ENCODE measurements at regions not wholly inside any gene's neighbourhood (a gene's known extent, or its start where the extent isn't known, plus 50 kb on each side); places are given as distances from the start of the nearest gene placed in this dataset.

DNA sequence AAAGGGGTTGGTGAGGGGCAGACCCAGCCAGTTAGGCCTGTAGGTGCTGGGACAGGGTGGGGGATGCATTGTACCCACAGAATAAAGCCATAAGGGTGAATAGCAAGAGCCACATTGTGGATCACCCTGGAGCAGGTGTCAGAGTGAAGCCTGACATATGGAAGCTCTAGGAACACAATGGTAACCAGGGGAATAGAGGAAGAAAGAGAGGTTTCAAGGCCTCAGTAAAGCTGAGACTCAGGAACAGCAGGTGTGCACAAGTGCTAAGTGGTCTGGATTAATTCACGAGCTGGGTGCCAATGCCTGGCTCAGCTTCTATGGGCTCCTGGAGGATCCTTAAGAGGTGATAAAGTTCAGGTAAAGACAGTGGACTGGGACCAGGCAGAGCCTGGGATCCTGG is 323.7 kb upstream of the CTNNB1 start:
- Mint-ChIP-seq H3K27ac (ENCODE audit: unreplicated experiment) (no peak overlapping the region), H3K4me3 (ENCODE audit: unreplicated experiment) (no peak overlapping the region), H3K9me3 (ENCODE audit: unreplicated experiment) (peaks cover 5% of the 10 kb centered on the region), H3K27me3 (ENCODE audit: unreplicated experiment) (peaks cover 8% of the 10 kb centered on the region), H3K4me1 (ENCODE audit: low read depth, unreplicated experiment) (peaks cover 48% of the 10 kb centered on the region), H3K36me3 (ENCODE audit: unreplicated experiment) (no peaks in the 10 kb centered on the region)
- no peak for TF ChIP-seq CTCF (IDR thresholded peaks at IDR 0.05; ENCODE audit: partially characterized antibody, unreplicated experiment)
- no peak for DNase-seq

DNA sequence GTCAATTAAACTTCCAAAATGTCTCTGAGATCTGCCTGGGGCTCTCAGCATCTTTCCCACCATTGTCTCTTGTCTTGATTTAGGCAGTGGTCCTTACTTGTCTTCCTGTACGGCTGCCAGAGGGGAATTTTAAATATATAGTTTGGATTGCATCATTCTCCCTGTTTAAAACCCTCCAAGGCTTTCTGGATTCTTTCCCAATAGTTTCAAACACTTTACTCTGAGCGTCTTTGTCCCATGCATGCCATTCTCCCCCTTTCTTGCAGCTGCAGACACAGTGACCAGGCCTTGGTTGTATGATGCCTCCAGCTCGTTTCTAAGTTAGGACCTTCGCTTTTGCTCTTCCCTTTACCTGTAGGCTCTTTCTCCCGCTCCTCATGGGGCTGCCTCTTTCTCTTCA is 323.3 kb upstream of the CTNNB1 start:
- H3K4me1 Mint-ChIP-seq (ENCODE audit: low read depth, unreplicated experiment), result peaks cover 43% of the 10 kb centered on the region
- no peak for DNase-seq
- H3K27me3 Mint-ChIP-seq (ENCODE audit: unreplicated experiment), result peaks cover 8% of the 10 kb centered on the region
- no peaks in the 10 kb centered on the region for H3K36me3 Mint-ChIP-seq (ENCODE audit: unreplicated experiment)
- peaks cover 4% of the 10 kb centered on the region for H3K9me3 Mint-ChIP-seq (ENCODE audit: unreplicated experiment)
- no peak overlapping the region for H3K4me3 Mint-ChIP-seq (ENCODE audit: unreplicated experiment)
- no peak for TF ChIP-seq CTCF (IDR thresholded peaks at IDR 0.05; ENCODE audit: partially characterized antibody, unreplicated experiment)
- H3K27ac Mint-ChIP-seq (ENCODE audit: unreplicated experiment), result no peak overlapping the region

DNA sequence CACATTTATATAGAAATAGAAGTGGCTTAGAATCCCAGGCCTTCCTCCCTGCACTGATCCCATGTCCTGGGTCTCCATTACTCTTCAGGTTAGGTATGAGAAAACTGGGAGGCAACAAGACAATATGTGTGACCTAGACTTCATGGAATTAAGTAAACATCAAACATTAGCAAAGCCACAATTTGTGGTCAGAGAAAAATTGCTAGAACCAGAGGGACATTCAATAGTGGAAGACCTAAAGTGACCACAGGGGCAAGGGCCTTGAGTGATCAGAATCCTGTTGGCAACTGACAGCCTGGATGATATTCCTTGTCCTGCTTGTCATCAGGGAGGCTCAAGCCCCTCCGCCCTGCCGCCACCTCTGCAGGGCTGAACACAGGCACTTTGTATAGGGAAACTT is 322.8 kb upstream of the CTNNB1 start:
- Mint-ChIP-seq H3K4me3 (ENCODE audit: unreplicated experiment) (no peak overlapping the region), H3K27ac (ENCODE audit: unreplicated experiment) (no peak overlapping the region), H3K4me1 (ENCODE audit: low read depth, unreplicated experiment) (peaks cover 38% of the 10 kb centered on the region), H3K36me3 (ENCODE audit: unreplicated experiment) (no peaks in the 10 kb centered on the region), H3K9me3 (ENCODE audit: unreplicated experiment) (peaks cover 2% of the 10 kb centered on the region), H3K27me3 (ENCODE audit: unreplicated experiment) (peaks cover 8% of the 10 kb centered on the region)
- no peak for DNase-seq
- TF ChIP-seq CTCF (IDR thresholded peaks at IDR 0.05; ENCODE audit: partially characterized antibody, unreplicated experiment), result no peak

- no peak for TF ChIP-seq CTCF (IDR thresholded peaks at IDR 0.05; ENCODE audit: partially characterized antibody, unreplicated experiment)
- peaks cover 28% of the 10 kb centered on the region for H3K4me1 Mint-ChIP-seq (ENCODE audit: low read depth, unreplicated experiment)
- H3K36me3 Mint-ChIP-seq (ENCODE audit: unreplicated experiment), result no peaks in the 10 kb centered on the region
- H3K27me3 Mint-ChIP-seq (ENCODE audit: unreplicated experiment), result peaks cover 4% of the 10 kb centered on the region
- DNase-seq, result no peak
- H3K9me3 Mint-ChIP-seq (ENCODE audit: unreplicated experiment), result no peaks in the 10 kb centered on the region
- no peak overlapping the region for H3K27ac Mint-ChIP-seq (ENCODE audit: unreplicated experiment)
- no peak overlapping the region for H3K4me3 Mint-ChIP-seq (ENCODE audit: unreplicated experiment)
Observed at GRCh38 chr3:40877631-40878463, 321.5 kb upstream of the CTNNB1 start.

DNA sequence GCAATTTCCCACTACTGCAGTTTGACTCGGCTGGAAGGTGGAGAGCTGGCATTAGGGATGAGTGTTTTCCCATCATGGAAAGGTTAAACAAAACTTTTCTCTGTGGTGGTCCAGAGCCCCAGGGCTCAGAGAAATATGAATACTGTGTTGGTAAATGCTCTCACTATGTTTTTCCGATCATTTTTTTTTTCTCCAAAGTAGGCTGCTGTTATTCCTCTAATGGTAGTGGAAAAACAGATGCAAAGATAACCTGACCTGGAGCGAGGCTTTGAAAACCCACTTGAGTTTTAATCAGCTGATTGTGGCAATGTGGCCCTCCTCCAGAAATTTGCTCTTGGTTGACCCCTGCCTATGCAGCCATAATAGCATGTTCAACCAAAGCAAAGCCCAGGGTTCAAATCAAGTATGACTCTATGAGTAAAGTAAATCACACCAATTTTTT is 320.8 kb upstream of the CTNNB1 start:
- H3K4me1 Mint-ChIP-seq (ENCODE audit: low read depth, unreplicated experiment), result peaks cover 23% of the 10 kb centered on the region
- TF ChIP-seq CTCF (IDR thresholded peaks at IDR 0.05; ENCODE audit: partially characterized antibody, unreplicated experiment), result no peak
- H3K9me3 Mint-ChIP-seq (ENCODE audit: unreplicated experiment), result no peaks in the 10 kb centered on the region
- H3K36me3 Mint-ChIP-seq (ENCODE audit: unreplicated experiment), result no peaks in the 10 kb centered on the region
- H3K27me3 Mint-ChIP-seq (ENCODE audit: unreplicated experiment), result peaks cover 3% of the 10 kb centered on the region
- no peak for DNase-seq
- H3K27ac Mint-ChIP-seq (ENCODE audit: unreplicated experiment), result no peak overlapping the region
- no peak overlapping the region for H3K4me3 Mint-ChIP-seq (ENCODE audit: unreplicated experiment)
